Fibroblast of mammary gland (primary cell): ENCODE measurements at regions not wholly inside any gene's neighbourhood (a gene's known extent, or its start where the extent isn't known, plus 50 kb on each side); places are given as distances from the start of the nearest gene placed in this dataset.

Experiments
- DNase-seq: peaks from one replicate; pipeline ENCODE4 v3.0.0-alpha.2; 2010; ENCODE audit warnings: low read depth
- H3K4me3 ChIP-seq: 2 replicates; pipeline ENCODE4 v1.5.1; 2011; ENCODE audit warnings: low read depth, mild to moderate bottlenecking, low read length, moderate library complexity; ENCODE audit not compliant: control insufficient read depth
- TF ChIP-seq, protein P1 (sequence below): conservative IDR thresholded peaks from 2 replicates; pipeline ENCODE4 v1.5.1; 2011; ENCODE audit warnings: low read depth, low read length, inconsistent platforms; ENCODE audit not compliant: control insufficient read depth, insufficient read depth

DNA sequence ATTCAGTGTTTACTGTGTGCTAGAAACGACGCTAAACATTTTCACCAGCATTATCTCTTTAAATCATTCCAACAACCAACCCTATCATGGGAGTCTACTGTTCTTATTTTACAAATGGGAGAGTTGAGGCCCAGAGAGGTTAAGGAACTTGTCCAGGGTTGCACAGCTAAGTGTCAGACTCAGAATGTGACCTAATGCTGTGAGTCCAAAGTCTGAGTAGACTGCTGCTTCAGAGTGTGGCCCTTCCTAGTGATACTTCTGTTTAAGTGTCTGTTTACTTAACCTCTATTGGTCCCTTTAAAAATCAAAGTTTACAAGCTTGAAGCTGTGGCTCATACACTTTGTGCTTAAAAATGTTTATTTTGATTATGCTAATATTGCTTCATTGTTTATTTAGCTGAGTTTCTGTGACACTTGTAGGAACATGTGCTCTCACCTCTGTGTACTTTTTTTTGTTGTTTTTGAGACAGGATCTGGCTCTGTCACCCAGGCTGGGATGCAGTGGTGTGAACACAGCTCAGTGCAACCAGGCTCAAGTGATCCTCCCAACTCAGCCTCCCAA lies 84.4 kb upstream of the SYPL1 start:
- no peak for DNase-seq
- TF ChIP-seq, protein P1, sequence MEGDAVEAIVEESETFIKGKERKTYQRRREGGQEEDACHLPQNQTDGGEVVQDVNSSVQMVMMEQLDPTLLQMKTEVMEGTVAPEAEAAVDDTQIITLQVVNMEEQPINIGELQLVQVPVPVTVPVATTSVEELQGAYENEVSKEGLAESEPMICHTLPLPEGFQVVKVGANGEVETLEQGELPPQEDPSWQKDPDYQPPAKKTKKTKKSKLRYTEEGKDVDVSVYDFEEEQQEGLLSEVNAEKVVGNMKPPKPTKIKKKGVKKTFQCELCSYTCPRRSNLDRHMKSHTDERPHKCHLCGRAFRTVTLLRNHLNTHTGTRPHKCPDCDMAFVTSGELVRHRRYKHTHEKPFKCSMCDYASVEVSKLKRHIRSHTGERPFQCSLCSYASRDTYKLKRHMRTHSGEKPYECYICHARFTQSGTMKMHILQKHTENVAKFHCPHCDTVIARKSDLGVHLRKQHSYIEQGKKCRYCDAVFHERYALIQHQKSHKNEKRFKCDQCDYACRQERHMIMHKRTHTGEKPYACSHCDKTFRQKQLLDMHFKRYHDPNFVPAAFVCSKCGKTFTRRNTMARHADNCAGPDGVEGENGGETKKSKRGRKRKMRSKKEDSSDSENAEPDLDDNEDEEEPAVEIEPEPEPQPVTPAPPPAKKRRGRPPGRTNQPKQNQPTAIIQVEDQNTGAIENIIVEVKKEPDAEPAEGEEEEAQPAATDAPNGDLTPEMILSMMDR, result no peak
- no peak overlapping the region for H3K4me3 ChIP-seq

DNA sequence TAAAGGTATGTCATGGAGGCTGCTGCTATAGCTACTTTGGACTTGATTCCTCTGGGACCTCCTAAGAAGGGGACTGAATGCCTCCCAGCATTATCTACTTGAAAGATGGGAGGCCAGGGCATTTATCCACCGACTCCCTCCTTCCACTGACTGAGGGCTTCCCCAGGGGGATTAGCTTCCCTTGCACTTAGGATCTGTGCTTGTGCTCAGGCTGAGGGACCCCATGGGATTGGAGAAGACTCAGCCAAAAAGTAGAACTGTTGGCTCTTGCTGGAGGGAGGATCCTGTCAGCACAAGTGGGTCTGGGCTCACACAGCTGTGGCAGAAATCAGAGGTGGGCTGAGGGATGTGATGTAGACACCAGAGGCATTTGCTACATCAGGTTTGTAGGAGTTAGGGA lies 81.5 kb upstream of the SYPL1 start:
- no peak for DNase-seq
- TF ChIP-seq, protein P1, result no peak
- no peak overlapping the region for H3K4me3 ChIP-seq

DNA sequence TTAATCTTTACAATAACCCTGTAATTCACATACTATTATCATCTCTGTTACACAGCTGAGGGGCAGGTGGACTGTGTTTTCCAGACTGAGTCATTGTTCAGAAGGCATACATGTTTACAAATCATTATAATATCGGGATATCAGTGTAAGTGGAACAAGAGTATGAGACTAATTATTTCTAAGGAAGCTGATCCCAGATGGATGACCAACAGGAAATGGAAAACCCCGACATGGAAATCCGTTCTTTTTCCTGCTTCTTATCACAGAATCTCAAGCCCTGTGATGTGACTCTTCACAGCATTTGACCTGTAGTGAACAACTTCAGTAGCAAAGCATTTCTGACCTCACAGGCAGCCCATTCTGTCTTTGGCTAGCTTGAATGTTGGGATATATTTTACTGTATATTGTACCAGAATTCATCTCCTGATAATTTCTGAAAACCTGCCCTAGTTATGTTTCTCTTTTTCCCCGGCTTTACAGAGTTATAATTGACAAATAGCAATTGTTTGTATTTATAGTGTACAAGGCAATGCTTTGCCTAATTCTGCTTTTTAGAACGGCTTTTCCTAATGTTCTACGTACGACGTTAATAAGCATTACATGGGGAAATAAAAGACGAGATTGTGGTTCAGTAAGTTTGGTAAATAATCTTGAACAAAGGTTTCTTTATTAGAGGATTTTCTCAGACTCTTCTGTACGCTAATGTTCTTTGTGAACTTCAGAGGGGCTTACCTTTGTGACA lies 78.6 kb upstream of the SYPL1 start:
- H3K4me3 ChIP-seq, result no peak overlapping the region
- TF ChIP-seq, protein P1, result no peak
- no peak for DNase-seq

DNA sequence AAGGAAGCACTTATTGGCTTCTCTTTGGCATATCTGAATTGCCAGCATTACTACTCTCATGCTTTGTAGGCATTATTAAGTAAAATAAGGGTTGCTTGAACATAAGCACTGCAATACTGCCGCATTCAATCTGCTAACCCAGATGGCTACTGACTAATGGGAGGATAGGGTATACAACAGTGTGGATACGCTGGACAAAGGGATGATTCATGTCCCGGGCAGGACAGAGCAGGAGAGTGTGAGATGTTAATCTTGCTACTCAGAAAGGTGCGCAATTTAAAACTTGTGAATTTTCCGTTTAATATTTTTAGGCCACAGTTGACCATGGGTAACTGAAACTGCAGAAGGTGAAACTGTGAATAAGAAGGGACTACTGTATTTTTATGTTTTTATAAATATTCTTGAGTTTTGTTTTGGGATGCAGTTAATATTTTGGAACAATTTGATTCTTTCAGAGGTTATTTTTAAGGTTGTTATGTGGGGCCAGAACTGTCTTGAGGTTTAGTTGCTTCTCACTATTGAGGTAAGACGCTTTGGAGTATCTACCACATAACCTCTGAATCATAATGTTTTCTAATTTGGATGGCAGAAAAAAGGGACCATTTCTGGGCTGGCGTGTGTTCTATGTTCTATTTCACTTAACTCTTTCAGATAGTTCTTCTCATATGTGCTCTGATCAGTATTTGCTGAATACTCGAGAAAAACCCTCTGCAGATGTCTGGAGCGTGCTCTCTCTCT lies 75.7 kb upstream of the SYPL1 start:
- no peak overlapping the region for H3K4me3 ChIP-seq
- TF ChIP-seq, protein P1, result no peak
- peak; percentile 49 for DNase-seq

DNA sequence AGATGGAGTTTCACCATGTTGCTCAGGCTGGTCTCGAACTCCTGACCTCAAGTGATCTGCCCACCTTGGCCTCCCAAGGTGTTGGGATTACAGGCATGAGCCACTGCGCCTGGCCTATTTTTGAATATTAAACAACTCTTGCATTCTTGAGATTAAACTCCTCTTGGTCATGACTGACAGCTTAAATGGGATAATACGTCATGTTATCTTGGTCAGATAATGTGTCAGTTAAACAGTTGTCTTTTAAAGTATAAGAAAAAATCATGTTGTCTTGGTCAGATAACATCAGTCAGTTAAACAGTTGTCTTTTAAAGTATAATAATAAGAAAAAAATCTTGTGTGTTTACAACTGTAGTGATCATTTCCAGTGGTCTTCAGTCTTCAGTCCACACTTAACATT lies 73.6 kb upstream of the SYPL1 start:
- TF ChIP-seq, protein P1, result no peak
- DNase-seq, result no peak
- H3K4me3 ChIP-seq, result no peak overlapping the region

- H3K4me3 ChIP-seq, result no peak overlapping the region
- TF ChIP-seq, protein P1, result no peak
- no peak for DNase-seq
These were observed 71.8 kb upstream of the SYPL1 start for GRCh38 chr7:106183952-106184351.
